HepG2 (cell line): ENCODE measurements at regions not wholly inside any gene's neighbourhood (a gene's known extent, or its start where the extent isn't known, plus 50 kb on each side); places are given as distances from the start of the nearest gene placed in this dataset.

Experiments used
- ARID4A ChIP-seq: sonication (generic); formaldehyde crosslinking; IDR thresholded peaks from 2 replicates; pipeline ENCODE4 v1.5.0; 2020; ENCODE audit warnings: mild to moderate bottlenecking, missing genetic modification reagents, borderline replicate concordance
- ATF4 ChIP-seq, 2 experiments: fragments of 450-650 bp in 1 of 2; sonication (generic) in 1 of 2; formaldehyde crosslinking; IDR thresholded peaks; 2 replicates each; pipeline versions ENCODE4 v1.5.0 to v1.8.0; 2020 to 2022; ENCODE audit warnings: mild to moderate bottlenecking in 1 of 2, missing genetic modification reagents in 1 of 2
- CREB1 ChIP-seq, 2 experiments: fragments of 450-650 bp in 1 of 2; IDR thresholded peaks; 2 replicates each; pipeline ENCODE4 v1.6.1; 2016 to 2017; ENCODE audit warnings: control low read depth in 1 of 2, mild to moderate bottlenecking in 1 of 2, missing compliant biosample characterization in 1 of 2, missing genetic modification characterization in 1 of 2
- FOXA1 ChIP-seq, 2 experiments: fragments of 450-650 bp in 1 of 2; sonication (generic) in 1 of 2; formaldehyde crosslinking in 1 of 2; IDR thresholded peaks; 2 replicates each; pipeline versions ENCODE4 v1.4.0 to v1.6.1; 2016 to 2020; ENCODE audit warnings: missing genetic modification reagents in 1 of 2
- HOMEZ ChIP-seq: IDR thresholded peaks from 2 replicates; pipeline ENCODE4 v1.6.1; 2016; ENCODE audit warnings: low read depth
- KDM6A ChIP-seq: IDR thresholded peaks from 2 replicates; pipeline ENCODE4 v1.6.1; 2016; ENCODE audit warnings: low read depth
- PAWR ChIP-seq: sonication (generic); formaldehyde crosslinking; IDR thresholded peaks from 2 replicates; pipeline ENCODE4 v1.4.0; 2020; ENCODE audit warnings: missing genetic modification reagents, mild to moderate bottlenecking, borderline replicate concordance
- PAXIP1 ChIP-seq: sonication (generic); formaldehyde crosslinking; conservative IDR thresholded peaks from 2 replicates; pipeline ENCODE4 v1.4.0; 2020; ENCODE audit warnings: mild to moderate bottlenecking, missing genetic modification reagents, moderate library complexity
- RARG ChIP-seq: sonication (generic); formaldehyde crosslinking; IDR thresholded peaks from 2 replicates; pipeline ENCODE4 v1.4.0; 2020; ENCODE audit warnings: low read depth, mild to moderate bottlenecking, missing genetic modification reagents
- SIN3A ChIP-seq: IDR thresholded peaks from 2 replicates; pipeline ENCODE4 v1.6.1; 2011; ENCODE audit warnings: low read depth, mild to moderate bottlenecking, control low read depth, low read length, borderline replicate concordance
- SP4 ChIP-seq: sonication (generic); formaldehyde crosslinking; IDR thresholded peaks from 2 replicates; pipeline ENCODE4 v1.8.1; 2023; ENCODE audit warnings: mild to moderate bottlenecking, missing genetic modification reagents
- YY1 ChIP-seq: IDR thresholded peaks from 2 replicates; pipeline ENCODE4 v1.6.1; 2011; ENCODE audit warnings: low read length, low read depth, moderate library complexity, mild to moderate bottlenecking; ENCODE audit not compliant: insufficient read depth, insufficient replicate concordance
- ZC3H4 ChIP-seq: sonication (generic); formaldehyde crosslinking; IDR thresholded peaks from 2 replicates; pipeline ENCODE4 v1.4.0; 2020; ENCODE audit warnings: missing genetic modification reagents, borderline replicate concordance
- ZEB1 ChIP-seq: IDR thresholded peaks from 2 replicates; pipeline ENCODE4 v1.6.1; 2012; ENCODE audit warnings: mild to moderate bottlenecking, low read depth, inconsistent platforms; ENCODE audit not compliant: insufficient replicate concordance
- ZFP36 ChIP-seq: fragments of 150-350 bp; IDR thresholded peaks from 2 replicates; pipeline ENCODE4 v1.6.1; 2018; ENCODE audit warnings: borderline replicate concordance, low read length, low read depth; ENCODE audit not compliant: partially characterized antibody
- ZNF264 ChIP-seq: sonication (generic); formaldehyde crosslinking; IDR thresholded peaks from 2 replicates; pipeline ENCODE4 v1.4.0; 2020; ENCODE audit warnings: missing genetic modification reagents
- ZNF790 ChIP-seq: sonication (generic); formaldehyde crosslinking; IDR thresholded peaks from 2 replicates; pipeline ENCODE4 v1.8.0; 2022; ENCODE audit warnings: missing genetic modification reagents, mild to moderate bottlenecking, borderline replicate concordance

- TF ChIP-seq ATF4 (CRISPR knock-in tag; IDR thresholded peaks at IDR 0.05) (no peak), YY1 (peak; percentile 44), ZC3H4 (CRISPR knock-in tag) (no peak), HOMEZ (CRISPR knock-in tag) (no peak), KDM6A (no peak), CREB1 (IDR thresholded peaks at IDR 0.05) (no peak), CREB1 (CRISPR knock-in tag; IDR thresholded peaks at IDR 0.05) (no peak), SP4 (peak; percentile 79), ZNF264 (CRISPR knock-in tag) (0 out of 2 replicates have a peak, but pooled peaks have one; percentile 52), ARID4A (CRISPR knock-in tag) (peak; percentile 53), SIN3A (peak; percentile 62; the same call in 1 of the 2 replicates), RARG (CRISPR knock-in tag) (no peak), FOXA1 (IDR thresholded peaks at IDR 0.05) (no peak), FOXA1 (CRISPR knock-in tag; IDR thresholded peaks at IDR 0.05) (no peak), PAWR (no peak), ZEB1 (no peak), ZNF790 (CRISPR knock-in tag) (no peak; the same call in 1 of the 2 replicates), PAXIP1 (CRISPR knock-in tag) (peak; percentile 32; the same call in 1 of the 2 replicates), ZFP36 (no peak)
Measured at GRCh38 chr9:36487482-36488388, 85.0 kb upstream of the MELK start (continued).
